ENCODE measurements at regions not wholly inside any gene's neighbourhood (a gene's known extent, or its start where the extent isn't known, plus 50 kb on each side); places are given as distances from the start of the nearest gene placed in this dataset.

GRCh38 chr2:104562537-104562936, 291.4 kb upstream of the POU3F3 start:
- no peak for TF ChIP-seq EZH2 (IDR thresholded peaks at IDR 0.05; ENCODE audit: insufficient read depth, poor library complexity, severe bottlenecking)
- no peak for TF ChIP-seq EZH2phosphoT487 (IDR thresholded peaks at IDR 0.05; ENCODE audit: insufficient read depth, low read depth)

Data from GM23248 (cell line).